GM18508 (cell line): ENCODE measurements at regions not wholly inside any gene's neighbourhood (a gene's known extent, or its start where the extent isn't known, plus 50 kb on each side); places are given as distances from the start of the nearest gene placed in this dataset.
"Not testable (repeated sequence)": the region's sequence is repeated elsewhere in the genome, so short reads cannot be mapped to it uniquely, and the experiment has no call there.

Experiments used
- ATAC-seq: cut with Tn5 transposase; IDR thresholded peaks from one replicate; pipeline ENCODE4 v1.9.1; 2021; ENCODE audit warnings: moderate number of reproducible peaks; ENCODE audit not compliant: insufficient read depth, unreplicated experiment

- no peak for ATAC-seq
These were observed 220.3 kb upstream of the HES1 start for GRCh38 chr3:193915613-193916012.

GRCh38 chr3:193917158-193917557 lies 218.8 kb upstream of the HES1 start:
- no peak for ATAC-seq

DNA sequence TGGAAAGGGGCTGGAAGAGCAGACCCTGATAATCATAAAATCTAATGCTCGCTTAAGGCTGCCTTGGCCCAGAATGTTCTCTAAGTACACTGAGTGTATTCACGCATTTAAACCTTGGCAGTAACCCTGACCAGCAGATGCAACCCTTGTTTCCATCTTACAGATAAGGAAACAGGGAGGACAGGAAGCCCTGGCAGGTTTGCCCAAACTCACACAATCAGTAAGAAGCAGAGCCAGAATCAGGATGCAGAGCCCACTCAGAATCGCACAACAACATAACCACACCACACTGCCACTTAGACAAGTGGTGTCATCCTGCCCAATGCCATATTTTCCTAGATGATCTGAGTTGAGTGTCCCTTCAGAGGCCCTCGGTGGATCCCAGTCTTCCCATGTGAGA lies 214.5 kb upstream of the HES1 start:
- ATAC-seq, result no peak

DNA sequence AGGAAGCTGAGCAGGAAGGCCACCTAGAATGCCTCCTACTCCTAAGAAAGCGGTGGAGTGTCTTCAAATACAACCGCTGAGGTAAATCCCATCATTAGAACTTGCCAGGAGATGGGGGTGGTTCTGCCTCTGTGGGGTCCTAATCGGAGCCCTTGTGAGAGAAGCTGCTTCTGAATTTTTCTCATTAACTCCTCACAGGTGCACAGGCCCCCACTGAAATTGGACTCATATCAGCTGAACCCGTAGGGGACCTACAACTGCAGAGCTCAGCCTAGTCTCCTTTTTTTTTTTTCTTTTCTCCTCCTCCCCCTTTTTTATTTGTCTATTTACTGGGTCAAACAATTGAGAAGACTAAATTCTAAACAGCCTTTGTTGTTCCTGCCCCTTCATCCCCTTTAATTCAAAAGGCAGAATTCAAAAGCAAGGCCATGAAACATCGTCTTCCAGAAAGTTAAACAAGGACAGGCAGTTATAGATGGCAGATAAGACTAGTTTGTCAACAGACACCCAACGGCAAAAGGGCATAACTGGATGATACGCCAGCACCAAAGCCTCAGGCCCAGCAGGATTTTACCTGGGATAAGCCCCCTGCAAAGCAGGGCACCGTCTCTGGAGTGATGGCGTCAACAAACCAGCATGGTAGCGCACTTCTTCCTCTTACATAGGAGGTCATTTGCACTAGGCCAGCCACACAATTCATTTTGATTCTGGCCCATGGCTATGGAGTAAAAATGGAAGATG lies 213.7 kb upstream of the HES1 start:
- ATAC-seq, result no peak

- not testable (repeated sequence) for ATAC-seq
These were observed 212.0 kb upstream of the HES1 start for GRCh38 chr3:193923958-193924357.

GRCh38 chr3:193926071-193926470 lies 209.9 kb upstream of the HES1 start:
- not testable (repeated sequence) for ATAC-seq

GRCh38 chr3:193927413-193928206 lies 208.3 kb upstream of the HES1 start:
- not testable (repeated sequence) for ATAC-seq

DNA sequence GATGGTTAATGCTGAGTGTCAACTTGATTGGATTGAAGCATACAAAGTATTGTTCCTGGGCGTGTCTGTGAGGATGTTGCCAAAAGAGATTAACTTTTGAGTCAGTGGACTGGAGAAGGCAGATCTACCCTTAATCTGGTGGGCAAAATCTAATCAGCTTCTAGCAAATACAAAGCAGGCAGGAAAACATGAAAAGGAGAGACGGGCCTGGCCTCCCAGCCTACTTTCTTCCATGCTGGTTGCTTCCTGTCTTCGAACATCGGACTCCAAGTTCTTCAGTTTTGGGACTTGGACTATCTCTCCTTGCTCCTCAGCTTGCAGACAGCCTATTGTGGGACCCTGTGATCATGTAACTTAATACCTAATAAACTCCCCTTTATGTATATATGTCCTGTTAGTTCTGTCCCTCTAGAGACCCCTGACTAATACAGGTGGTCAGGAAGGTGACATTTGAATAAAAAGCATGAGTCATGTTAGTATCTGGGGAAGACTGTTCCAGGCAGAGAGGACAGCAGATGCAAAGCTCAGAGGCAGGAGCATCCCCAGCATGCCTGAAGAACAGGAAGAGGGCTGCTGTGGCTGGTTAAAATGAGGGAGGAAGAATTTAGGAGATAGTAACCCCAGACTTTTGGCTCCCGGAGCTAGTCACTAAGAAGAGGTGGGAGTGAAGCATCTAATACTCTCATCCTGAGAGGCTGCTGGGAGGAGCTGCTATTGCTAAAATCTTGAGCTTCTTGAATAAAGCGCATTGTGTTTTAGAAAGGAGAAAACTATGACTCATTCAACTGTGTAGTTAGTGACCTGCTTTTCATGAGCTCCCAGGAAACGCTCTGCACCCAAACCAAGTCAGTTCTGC lies 207.4 kb upstream of the HES1 start:
- ATAC-seq, result no peak

DNA sequence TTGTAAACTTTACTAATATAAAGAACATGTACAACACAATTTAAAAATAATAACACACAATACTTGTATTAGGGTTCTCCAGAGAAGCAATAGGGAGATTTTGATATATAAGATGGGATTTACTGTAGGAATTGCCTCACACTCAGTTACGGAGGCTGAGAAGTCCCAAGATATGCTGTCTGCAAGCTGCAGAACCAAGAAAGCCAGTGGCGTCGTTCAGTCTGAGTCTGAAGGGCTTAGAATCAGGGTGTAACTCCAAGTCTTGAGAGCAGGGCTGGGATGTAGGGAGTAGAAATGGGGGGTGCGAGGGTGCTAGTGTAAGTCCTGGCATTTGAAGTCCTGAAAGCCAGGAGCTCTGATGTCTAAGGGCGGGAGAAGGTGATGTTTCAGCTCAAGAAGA lies 206.6 kb upstream of the HES1 start:
- no peak for ATAC-seq

DNA sequence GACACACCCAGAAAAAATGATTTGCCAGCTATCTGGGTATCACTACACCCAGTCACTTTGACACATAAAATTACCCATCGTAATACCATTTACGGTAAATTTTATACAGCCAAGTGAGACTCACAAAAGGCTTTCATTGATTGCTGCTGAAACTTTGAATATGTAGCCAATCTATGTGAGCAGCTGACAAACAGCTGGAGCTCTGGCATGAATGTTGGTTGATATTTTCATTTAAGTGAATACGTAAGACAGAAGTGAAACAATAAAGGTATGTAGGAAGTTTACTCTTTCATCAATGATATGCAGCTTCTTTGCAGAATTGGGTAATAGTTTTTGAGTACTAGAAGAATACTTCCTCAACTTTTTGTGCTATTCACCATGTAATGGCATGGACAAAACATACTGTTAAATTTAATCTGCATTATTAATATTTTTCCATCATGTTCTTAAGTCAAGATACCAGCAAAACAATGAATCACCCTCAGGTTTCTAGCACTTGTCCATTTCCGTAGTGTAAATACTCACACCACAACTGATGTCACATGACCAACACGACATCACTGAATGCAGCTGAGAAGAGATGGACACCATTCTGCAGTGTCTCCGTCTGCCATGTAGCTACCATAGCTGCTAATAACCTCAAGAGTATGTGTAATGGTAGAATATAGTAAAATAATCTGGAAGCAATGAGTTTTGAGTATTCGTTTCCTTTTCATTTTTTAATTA lies 205.9 kb upstream of the HES1 start:
- ATAC-seq, result no peak

- no peak for ATAC-seq
These were observed 203.8 kb upstream of the HES1 start for GRCh38 chr3:193932136-193932535.

DNA sequence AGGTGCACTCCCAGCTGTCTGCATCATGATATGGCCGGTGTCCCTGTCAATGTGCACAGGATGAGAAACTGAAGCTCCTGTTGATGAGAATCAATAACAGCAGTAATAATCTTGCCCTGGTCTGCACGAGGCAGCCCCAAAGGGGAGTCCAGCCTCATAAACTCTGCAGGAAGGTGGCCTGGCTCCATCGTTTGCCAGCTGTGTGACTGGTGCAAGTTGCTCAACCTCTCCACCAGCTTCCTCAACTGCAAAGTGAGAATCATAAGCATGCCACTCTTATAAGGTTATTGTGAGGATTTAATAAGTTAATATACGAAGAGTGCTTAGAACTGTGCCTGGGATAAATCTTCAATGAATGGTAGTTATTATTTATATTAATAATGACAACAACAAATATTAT lies 203.4 kb upstream of the HES1 start:
- ATAC-seq, result no peak

DNA sequence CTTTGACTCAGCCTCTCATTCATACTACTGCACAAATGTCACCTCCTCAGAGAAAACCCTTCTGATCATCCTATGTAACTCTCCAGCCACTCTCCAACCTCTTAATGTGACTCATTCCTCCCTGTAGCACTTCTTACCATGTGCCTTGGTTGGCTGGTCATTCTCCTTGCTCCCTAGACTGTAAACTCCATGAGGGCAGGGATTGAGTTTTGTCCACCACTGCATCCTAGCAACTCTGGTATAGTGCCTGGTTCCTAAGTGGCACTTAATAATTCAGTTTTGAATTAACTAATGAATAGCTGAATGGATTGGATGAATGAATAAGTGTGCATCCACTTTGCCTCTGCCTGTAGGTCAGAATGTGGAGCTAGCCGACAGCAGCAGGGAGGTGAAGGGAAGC lies 202.5 kb upstream of the HES1 start:
- ATAC-seq, result no peak

DNA sequence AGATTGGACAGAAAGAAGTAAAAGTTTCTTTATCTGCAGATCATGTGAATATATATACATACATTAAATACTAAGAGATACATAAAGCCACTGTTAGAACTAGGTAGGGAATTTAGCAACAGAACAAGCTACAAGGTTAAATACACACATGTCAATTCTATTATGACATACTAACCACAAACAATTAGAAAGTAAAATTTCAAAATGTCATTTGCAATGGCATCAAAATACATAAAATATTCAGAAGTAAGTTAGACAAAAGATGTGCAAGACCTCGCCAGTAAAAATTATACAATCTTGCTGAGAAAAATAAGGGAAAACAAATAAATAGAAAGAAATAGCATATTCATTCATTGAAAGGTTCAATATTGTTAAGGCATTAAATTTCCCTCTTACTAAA lies 200.0 kb upstream of the HES1 start:
- ATAC-seq, result no peak

GRCh38 chr3:193938613-193939012 lies 197.3 kb upstream of the HES1 start:
- ATAC-seq, result no peak

DNA sequence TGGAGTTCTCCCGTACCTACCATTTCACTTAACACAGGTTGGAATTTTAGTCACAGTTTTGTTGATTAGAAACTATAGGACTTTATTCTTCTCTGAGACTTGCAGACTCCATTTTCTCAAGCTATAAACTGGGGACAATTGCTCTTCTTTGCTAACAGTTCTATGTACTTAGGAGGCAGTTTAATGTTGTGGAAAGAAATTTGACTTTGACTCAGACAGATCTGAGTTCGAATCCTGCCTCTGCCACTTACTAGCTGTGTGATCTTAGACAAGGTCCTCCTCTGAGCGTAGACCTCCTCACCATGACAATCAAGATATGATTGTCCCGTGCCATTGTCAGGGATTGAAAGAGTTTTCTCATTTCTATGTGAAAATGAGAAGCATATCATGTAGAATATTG lies 196.4 kb upstream of the HES1 start:
- no peak for ATAC-seq

DNA sequence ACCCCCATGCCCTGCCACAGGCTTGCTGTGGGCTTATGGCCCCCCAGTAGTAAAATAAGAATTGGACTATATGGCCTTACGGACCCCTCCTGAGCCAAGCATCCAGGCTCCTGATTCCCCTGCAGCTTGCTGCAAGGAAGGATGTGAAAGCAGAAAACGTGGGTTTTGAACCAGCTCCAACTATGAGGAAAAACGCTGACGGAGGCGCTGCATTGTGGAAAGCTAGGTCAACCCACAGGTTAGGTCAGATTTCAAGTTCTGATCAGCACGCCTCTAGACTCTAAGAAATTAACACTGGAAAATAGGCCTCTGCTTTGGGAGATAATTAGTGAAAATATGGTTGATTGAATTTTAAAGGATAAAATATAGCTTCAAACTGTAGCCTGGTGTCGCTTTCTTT lies 195.4 kb upstream of the HES1 start:
- no peak for ATAC-seq

DNA sequence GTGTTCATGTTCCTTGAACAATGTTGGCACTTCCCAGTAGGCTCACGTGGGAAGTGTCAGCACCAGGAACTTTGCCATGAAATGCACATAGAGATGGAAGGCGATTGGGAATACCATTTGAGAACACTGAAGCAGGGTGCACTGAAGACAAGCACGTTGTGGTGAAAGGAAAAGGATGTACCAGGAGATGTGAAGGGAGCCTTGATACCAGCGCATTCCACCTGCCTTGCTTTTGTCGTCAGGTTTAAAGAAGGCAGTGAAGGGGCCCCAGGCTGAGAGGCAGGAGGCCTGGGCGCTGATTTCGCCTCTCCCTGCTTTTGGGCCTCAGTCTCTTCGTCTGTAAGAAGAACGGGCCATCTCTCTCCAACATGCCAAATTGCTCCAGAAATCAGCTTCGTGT lies 194.5 kb upstream of the HES1 start:
- ATAC-seq, result no peak

DNA sequence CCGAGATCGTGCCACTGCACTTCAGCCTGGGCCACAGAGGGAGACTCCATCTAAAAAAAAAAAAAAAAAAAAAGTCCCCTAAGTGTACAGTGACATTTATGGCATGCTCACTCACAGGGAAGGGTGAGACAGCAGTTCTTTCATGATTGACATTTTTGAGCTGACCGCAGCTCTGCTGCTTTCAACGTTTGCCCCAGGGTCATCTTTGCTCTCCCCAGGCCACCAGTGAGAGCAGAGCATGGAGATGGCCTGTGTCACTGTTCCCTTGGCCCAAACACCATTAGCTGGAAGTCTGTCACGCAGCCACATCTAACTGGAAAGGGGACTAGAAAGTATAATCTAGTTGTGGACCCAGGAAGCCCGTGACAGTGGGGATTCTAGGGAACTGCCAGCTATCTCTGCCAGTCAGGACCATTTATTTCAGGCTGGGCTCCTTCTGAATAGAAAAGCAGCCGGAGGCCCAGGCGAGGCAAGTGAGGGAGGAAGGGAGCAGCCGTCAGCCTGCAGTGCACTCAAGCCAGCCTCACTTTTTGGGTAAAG lies 193.4 kb upstream of the HES1 start:
- no peak for ATAC-seq

DNA sequence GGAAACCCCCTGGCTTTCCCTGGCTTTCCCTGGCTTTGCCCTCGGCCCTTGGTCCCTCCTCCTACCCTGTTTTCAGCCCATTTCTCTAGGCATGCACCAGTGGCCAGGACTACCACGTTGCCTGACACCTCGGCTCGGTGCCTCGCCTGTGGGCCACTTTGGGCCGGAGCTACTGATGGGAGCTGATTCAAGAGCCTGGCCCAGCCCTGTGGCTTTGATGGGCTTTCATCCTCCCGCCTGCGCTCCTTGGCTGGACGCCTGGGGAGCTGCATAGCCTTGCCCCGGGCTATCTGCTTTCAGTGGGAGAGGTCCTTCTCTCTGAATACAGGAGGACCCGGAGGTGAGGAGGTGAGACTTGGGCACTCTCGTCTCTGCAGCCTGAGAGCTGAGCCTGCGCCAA lies 192.7 kb upstream of the HES1 start:
- no peak for ATAC-seq
